ENCODE measurements at regions not wholly inside any gene's neighbourhood (a gene's known extent, or its start where the extent isn't known, plus 50 kb on each side); places are given as distances from the start of the nearest gene placed in this dataset.

DNA sequence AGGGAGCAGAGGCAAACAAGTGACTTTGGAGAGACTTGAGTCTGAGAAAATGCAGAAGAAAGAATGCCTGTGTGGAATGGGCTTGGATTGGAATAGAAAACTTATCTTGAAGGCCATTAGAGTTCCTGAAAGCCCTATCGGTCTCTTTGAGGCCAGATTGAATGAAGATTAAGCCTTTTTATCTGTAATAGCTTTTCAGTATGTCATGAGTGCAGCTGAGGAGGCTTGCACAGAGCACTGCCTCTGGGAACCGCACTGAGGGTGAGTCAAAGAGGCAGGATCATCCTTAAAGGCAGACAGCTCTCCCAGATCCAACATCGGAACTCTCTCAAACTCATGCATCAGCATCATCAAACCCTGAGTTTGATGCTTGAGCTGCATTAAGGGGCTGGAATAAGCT, 515.2 kb downstream of the NTRK3 start:
- H3K4me2 ChIP-seq (ENCODE audit: insufficient read depth, low read length): no peak overlapping the region
- no peak overlapping the region for H2AFZ ChIP-seq (ENCODE audit: low read depth, low read length)
- no peaks in the 10 kb centered on the region for H3K36me3 ChIP-seq (ENCODE audit: insufficient read depth, low read length)
- no peaks in the 10 kb centered on the region for H3K79me2 ChIP-seq (ENCODE audit: insufficient read depth, low read length)
- no peaks in the 10 kb centered on the region for H3K4me1 ChIP-seq (ENCODE audit: insufficient read depth, low read length)
- H3K4me3 ChIP-seq (ENCODE audit: low read depth in 1 of 2, low read length in 2 of 2): no peak overlapping the region
- no peaks in the 10 kb centered on the region for H3K27me3 ChIP-seq (ENCODE audit: insufficient read depth, low read length, poor library complexity)
- TF ChIP-seq, protein P1, sequence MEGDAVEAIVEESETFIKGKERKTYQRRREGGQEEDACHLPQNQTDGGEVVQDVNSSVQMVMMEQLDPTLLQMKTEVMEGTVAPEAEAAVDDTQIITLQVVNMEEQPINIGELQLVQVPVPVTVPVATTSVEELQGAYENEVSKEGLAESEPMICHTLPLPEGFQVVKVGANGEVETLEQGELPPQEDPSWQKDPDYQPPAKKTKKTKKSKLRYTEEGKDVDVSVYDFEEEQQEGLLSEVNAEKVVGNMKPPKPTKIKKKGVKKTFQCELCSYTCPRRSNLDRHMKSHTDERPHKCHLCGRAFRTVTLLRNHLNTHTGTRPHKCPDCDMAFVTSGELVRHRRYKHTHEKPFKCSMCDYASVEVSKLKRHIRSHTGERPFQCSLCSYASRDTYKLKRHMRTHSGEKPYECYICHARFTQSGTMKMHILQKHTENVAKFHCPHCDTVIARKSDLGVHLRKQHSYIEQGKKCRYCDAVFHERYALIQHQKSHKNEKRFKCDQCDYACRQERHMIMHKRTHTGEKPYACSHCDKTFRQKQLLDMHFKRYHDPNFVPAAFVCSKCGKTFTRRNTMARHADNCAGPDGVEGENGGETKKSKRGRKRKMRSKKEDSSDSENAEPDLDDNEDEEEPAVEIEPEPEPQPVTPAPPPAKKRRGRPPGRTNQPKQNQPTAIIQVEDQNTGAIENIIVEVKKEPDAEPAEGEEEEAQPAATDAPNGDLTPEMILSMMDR (IDR thresholded peaks at IDR 0.05; ENCODE audit: borderline replicate concordance, extremely low read depth, low read length, poor library complexity, severe bottlenecking): no peak
- TF ChIP-seq EZH2 (IDR thresholded peaks at IDR 0.05; ENCODE audit: borderline replicate concordance, low read depth, low read length, severe bottlenecking): no peak
- no peaks in the 10 kb centered on the region for H3K9me3 ChIP-seq (ENCODE audit: insufficient read depth, low read length, severe bottlenecking)
- H3K27ac ChIP-seq (ENCODE audit: low read length): no peak overlapping the region
- DNase-seq (no peak), ATAC-seq (ENCODE audit: insufficient read depth, low read depth) (no peak)
- H4K20me1 ChIP-seq (ENCODE audit: insufficient read depth, low read length): no peaks in the 10 kb centered on the region
- no peak overlapping the region for H3K9ac ChIP-seq (ENCODE audit: low read depth, low read length)

GRCh38 chr15:87740655-87741344, 515.7 kb downstream of the NTRK3 start:
- no peaks in the 10 kb centered on the region for H3K36me3 ChIP-seq (ENCODE audit: insufficient read depth, low read length)
- H3K9ac ChIP-seq (ENCODE audit: low read depth, low read length): no peak overlapping the region
- ATAC-seq (ENCODE audit: insufficient read depth, low read depth): no peak
- no peaks in the 10 kb centered on the region for H3K27me3 ChIP-seq (ENCODE audit: insufficient read depth, low read length, poor library complexity)
- no peak overlapping the region for H2AFZ ChIP-seq (ENCODE audit: low read depth, low read length)
- TF ChIP-seq, protein P1 (IDR thresholded peaks at IDR 0.05; ENCODE audit: borderline replicate concordance, extremely low read depth, low read length, poor library complexity, severe bottlenecking): no peak
- no peak for TF ChIP-seq EZH2 (IDR thresholded peaks at IDR 0.05; ENCODE audit: borderline replicate concordance, low read depth, low read length, severe bottlenecking)
- no peaks in the 10 kb centered on the region for H4K20me1 ChIP-seq (ENCODE audit: insufficient read depth, low read length)
- H3K9me3 ChIP-seq (ENCODE audit: insufficient read depth, low read length, severe bottlenecking): no peaks in the 10 kb centered on the region
- no peaks in the 10 kb centered on the region for H3K4me1 ChIP-seq (ENCODE audit: insufficient read depth, low read length)
- no peak for DNase-seq
- H3K4me2 ChIP-seq (ENCODE audit: insufficient read depth, low read length): no peak overlapping the region
- no peak overlapping the region for H3K4me3 ChIP-seq (ENCODE audit: low read depth in 1 of 2, low read length in 2 of 2)
- no peak overlapping the region for H3K27ac ChIP-seq (ENCODE audit: low read length)
- no peaks in the 10 kb centered on the region for H3K79me2 ChIP-seq (ENCODE audit: insufficient read depth, low read length)

DNA sequence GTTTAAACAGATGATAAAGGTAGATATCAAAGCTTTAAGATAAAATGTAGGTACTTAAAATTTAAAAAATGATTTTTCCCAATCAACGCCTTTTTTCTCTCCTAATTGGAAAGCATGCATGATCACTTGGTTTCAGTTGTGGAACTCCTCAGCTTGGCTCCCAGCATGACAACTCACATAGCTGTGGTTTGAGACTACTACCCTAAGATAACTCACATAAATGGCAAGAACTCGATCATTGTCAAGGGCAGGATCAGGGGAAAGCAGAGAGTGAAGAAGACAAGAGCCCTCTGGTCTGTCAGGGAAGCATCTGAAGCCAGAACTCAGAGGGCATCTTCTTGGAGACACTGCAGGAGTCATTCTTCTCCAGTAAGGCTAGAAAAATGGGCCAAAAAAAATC, 516.7 kb downstream of the NTRK3 start:
- H3K9ac ChIP-seq (ENCODE audit: low read depth, low read length): no peak overlapping the region
- TF ChIP-seq EZH2 (IDR thresholded peaks at IDR 0.05; ENCODE audit: borderline replicate concordance, low read depth, low read length, severe bottlenecking): no peak
- TF ChIP-seq, protein P1 (IDR thresholded peaks at IDR 0.05; ENCODE audit: borderline replicate concordance, extremely low read depth, low read length, poor library complexity, severe bottlenecking): no peak
- no peak for ATAC-seq (ENCODE audit: insufficient read depth, low read depth)

More for the DNA sequence above, 516.7 kb downstream of the NTRK3 start:
- Histone ChIP-seq H3K27ac (ENCODE audit: low read length) (no peak overlapping the region), H3K4me2 (ENCODE audit: insufficient read depth, low read length) (no peak overlapping the region), H3K4me1 (ENCODE audit: insufficient read depth, low read length) (no peaks in the 10 kb centered on the region), H3K9me3 (ENCODE audit: insufficient read depth, low read length, severe bottlenecking) (no peaks in the 10 kb centered on the region), H3K4me3 (ENCODE audit: low read depth in 1 of 2, low read length in 2 of 2) (no peak overlapping the region), H3K27me3 (ENCODE audit: insufficient read depth, low read length, poor library complexity) (no peaks in the 10 kb centered on the region), H2AFZ (ENCODE audit: low read depth, low read length) (no peak overlapping the region), H4K20me1 (ENCODE audit: insufficient read depth, low read length) (no peaks in the 10 kb centered on the region), H3K36me3 (ENCODE audit: insufficient read depth, low read length) (no peaks in the 10 kb centered on the region), H3K79me2 (ENCODE audit: insufficient read depth, low read length) (no peaks in the 10 kb centered on the region)
- no peak for DNase-seq
